Endothelial cell of umbilical vein (primary cell): ENCODE measurements at regions not wholly inside any gene's neighbourhood (a gene's known extent, or its start where the extent isn't known, plus 50 kb on each side); places are given as distances from the start of the nearest gene placed in this dataset.

Experiments
- BruUV-seq: library from RNA; stranded (reverse); fragments of 400-500 nt; replicated peaks from 2 replicates; lab custom pipeline; 2021; lab: Mats Ljungman, UMichigan
- CTCF ChIA-PET: fragments of 300-600, 350-600 bp; sonication (Branson Sonifier 250); formaldehyde crosslinking; loops from one replicate; lab custom pipeline; 2021; ENCODE audit warnings: antibody characterized with exemption, inconsistent platforms; lab: Charles Lee
- POLR2A ChIA-PET: fragments of 300-600, 350-600 bp; sonication (Branson Sonifier 250); formaldehyde crosslinking; loops from one replicate; lab custom pipeline; 2021; ENCODE audit warnings: antibody characterized with exemption, inconsistent platforms; lab: Charles Lee
- DNase-seq: peaks from one replicate; pipeline ENCODE4 v3.0.0-alpha.2; 2011; ENCODE audit warnings: low read depth, low spot score
- FAIRE-seq: peaks from 2 replicates; lab custom pipeline; 2011; peaks lifted over from hg19 to GRCh38; lab: Jason Lieb, UNC
- H2AFZ ChIP-seq: 2 replicates; pipeline ENCODE4 v1.6.0; 2012; ENCODE audit warnings: low read depth, low read length, control low read depth, inconsistent platforms
- H3K27ac ChIP-seq: 2 replicates; pipeline ENCODE4 v1.5.1; 2011; ENCODE audit warnings: low read depth, mild to moderate bottlenecking, control low read depth, low read length, moderate library complexity; ENCODE audit not compliant: insufficient read depth
- H3K27me3 ChIP-seq, 2 experiments: 2 replicates each; pipeline versions ENCODE4 v1.6.0 to v1.6.1; 2011; ENCODE audit warnings: low read length in 2 of 2, mixed read lengths in 1 of 2; ENCODE audit not compliant: control insufficient read depth in 2 of 2, insufficient read depth in 2 of 2
- H3K36me3 ChIP-seq, 2 experiments: 2 replicates in 1 of 2; 3 replicates in 1 of 2; pipeline ENCODE4 v1.5.1; 2011; ENCODE audit warnings: low read length in 2 of 2, mild to moderate bottlenecking in 1 of 2, moderate library complexity in 1 of 2; ENCODE audit not compliant: control insufficient read depth in 2 of 2, insufficient read depth in 2 of 2; ENCODE audit errors: extremely low read depth in 1 of 2
- H3K4me1 ChIP-seq: 3 replicates; pipeline ENCODE4 v1.5.1; 2011; ENCODE audit warnings: mild to moderate bottlenecking, low read length; ENCODE audit not compliant: control insufficient read depth, insufficient read depth; ENCODE audit errors: extremely low read depth
- H3K4me2 ChIP-seq: 2 replicates; pipeline ENCODE4 v1.6.1; 2011; ENCODE audit warnings: low read length, control low read depth, mixed read lengths; ENCODE audit not compliant: insufficient read depth
- H3K4me3 ChIP-seq, 3 experiments: fragments of 200-600 bp in 1 of 3; sonication (generic), shearing (Covaris generic) in 1 of 3; replicated peaks in 1 of 3; 2 replicates each; pipeline ENCODE4 v1.5.1; 2011 to 2016; ENCODE audit warnings: control low read depth in 3 of 3, low read length in 3 of 3, mild to moderate bottlenecking in 2 of 3, inconsistent platforms in 1 of 3, low read depth in 1 of 3, moderate library complexity in 1 of 3; ENCODE audit not compliant: insufficient read depth in 1 of 3
- H3K79me2 ChIP-seq: 2 replicates; pipeline ENCODE4 v1.6.0; 2012; ENCODE audit warnings: low read length, inconsistent platforms; ENCODE audit not compliant: control insufficient read depth, insufficient read depth
- H3K9ac ChIP-seq: replicated peaks from 2 replicates; pipeline ENCODE3; 2011; ENCODE audit warnings: low read length, control low read depth; ENCODE audit not compliant: insufficient read depth; ENCODE audit errors: extremely low read depth
- H3K9me1 ChIP-seq: replicated peaks from 3 replicates; pipeline ENCODE4 v1.6.0; 2011; ENCODE audit warnings: mild to moderate bottlenecking, low read length; ENCODE audit not compliant: control insufficient read depth, insufficient read depth; ENCODE audit errors: extremely low read depth
- H3K9me3 ChIP-seq: replicated peaks from 2 replicates; pipeline ENCODE4 v1.5.1; 2012; ENCODE audit warnings: low read length, inconsistent platforms; ENCODE audit not compliant: control insufficient read depth, insufficient read depth
- H4K20me1 ChIP-seq: replicated peaks from 2 replicates; pipeline ENCODE3; 2011; ENCODE audit warnings: mild to moderate bottlenecking, low read length; ENCODE audit not compliant: control insufficient read depth, insufficient read depth; ENCODE audit errors: extremely low read depth
- EZH2 ChIP-seq: IDR thresholded peaks from 2 replicates; pipeline ENCODE4 v1.6.1; 2012; ENCODE audit warnings: borderline replicate concordance, low read depth, mild to moderate bottlenecking, moderate library complexity, low read length, inconsistent platforms; ENCODE audit not compliant: severe bottlenecking
- FOS ChIP-seq: IDR thresholded peaks from 2 replicates; pipeline ENCODE4 v1.6.1; 2011; ENCODE audit warnings: mild to moderate bottlenecking, low read length, moderate library complexity, borderline replicate concordance; ENCODE audit not compliant: insufficient read depth
- GATA2 ChIP-seq: IDR thresholded peaks from 2 replicates; pipeline ENCODE4 v1.7.0; 2011; ENCODE audit warnings: low read depth, mild to moderate bottlenecking, moderate library complexity, mixed read lengths, low read length; ENCODE audit not compliant: insufficient read length, insufficient read depth
- JUN ChIP-seq: IDR thresholded peaks from 2 replicates; pipeline ENCODE4 v1.6.1; 2011; ENCODE audit warnings: borderline replicate concordance, low read depth; ENCODE audit not compliant: insufficient read length, insufficient read depth
- MAX ChIP-seq: IDR thresholded peaks from 2 replicates; pipeline ENCODE4 v1.6.1; 2011; ENCODE audit not compliant: insufficient read depth, insufficient read length
- MYC ChIP-seq: IDR thresholded peaks from one replicate; pipeline ENCODE4 v1.6.1; 2011; ENCODE audit warnings: mild to moderate bottlenecking, low read depth, low read length
- POLR2A ChIP-seq: IDR thresholded peaks from 2 replicates; pipeline ENCODE4 v1.6.1; 2012; ENCODE audit warnings: low read depth, mild to moderate bottlenecking, control low read depth, low read length
- POLR2AphosphoS5 ChIP-seq: IDR thresholded peaks from 2 replicates; pipeline ENCODE4 v1.6.1; 2012; ENCODE audit warnings: low read depth, mild to moderate bottlenecking, control low read depth, low read length, moderate library complexity; ENCODE audit not compliant: insufficient read depth
- dilution Hi-C: fragments of 300-500 bp; cut with MboI; formaldehyde crosslinking; loops from one replicate; pipeline ENCODE4 v1.15.0; 2019; ENCODE audit warnings: low sequenced_read_pairs; ENCODE audit not compliant: extremely low pct_ligation_motif_present
- intact Hi-C: fragments of 100-400 bp; cut with micrococcal nuclease; formaldehyde crosslinking; loops from one replicate; pipeline ENCODE4 v1.10.0; 2022
- TF ChIP-seq, protein P1 (sequence below), 2 donors: IDR thresholded peaks; 1 replicate in 1 of 2; 2 replicates in 1 of 2; pipeline ENCODE4 v1.5.1; 2011; ENCODE audit warnings: low read length in 2 of 2, mild to moderate bottlenecking in 2 of 2, moderate library complexity in 2 of 2, control low read depth in 1 of 2, inconsistent platforms in 1 of 2, low read depth in 1 of 2; ENCODE audit not compliant: insufficient read depth in 1 of 2; ENCODE audit errors: extremely low read depth in 1 of 2

DNA sequence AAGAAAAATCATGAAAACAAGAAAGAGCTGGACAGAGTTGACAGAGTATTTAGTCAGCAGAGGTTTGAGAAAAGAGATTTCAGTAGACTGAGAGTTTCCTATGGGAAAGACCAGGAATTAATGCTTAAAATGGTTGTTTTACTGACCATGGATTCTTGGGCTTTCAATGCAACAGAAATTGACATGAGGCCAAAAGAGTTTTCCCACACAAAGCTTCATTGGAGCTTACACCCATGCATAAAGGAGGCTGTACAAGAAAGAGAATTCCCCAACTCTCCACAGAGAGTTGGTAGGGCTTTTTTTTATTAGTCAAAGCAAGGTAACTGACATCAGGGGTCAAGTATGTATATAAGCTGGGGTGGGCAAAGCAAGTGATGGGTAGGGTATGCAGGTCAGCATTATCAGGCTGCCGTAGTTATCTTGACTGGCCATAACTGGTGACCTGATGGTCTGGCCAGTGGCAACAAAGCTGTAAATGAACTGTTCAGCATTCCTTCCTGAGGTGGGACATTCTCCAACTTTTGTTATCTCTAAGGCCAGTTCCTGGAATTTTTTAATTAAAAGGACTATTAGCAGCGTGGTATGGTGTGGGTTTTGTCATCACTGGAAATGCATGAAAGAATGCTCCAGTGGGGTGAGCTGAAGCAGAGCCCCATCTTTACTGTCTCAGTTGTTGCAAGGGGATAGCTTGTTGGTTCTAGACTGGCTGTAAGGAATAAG is 117.0 kb downstream of the ADAM29 start:
- no TSS peak for BruUV-seq
- H3K27me3 ChIP-seq: no peaks in the 10 kb centered on the region
- H3K27ac ChIP-seq: no peak overlapping the region
- no peaks in the 10 kb centered on the region for H3K79me2 ChIP-seq
- no peak overlapping the region for H3K9ac ChIP-seq
- no peak overlapping the region for H3K4me2 ChIP-seq
- no peaks in the 10 kb centered on the region for H4K20me1 ChIP-seq
- TF ChIP-seq MYC: no peak
- TF ChIP-seq JUN: no peak
- no peak for TF ChIP-seq FOS
- no peak for TF ChIP-seq POLR2AphosphoS5
- no peak for TF ChIP-seq GATA2
- TF ChIP-seq, protein P1, sequence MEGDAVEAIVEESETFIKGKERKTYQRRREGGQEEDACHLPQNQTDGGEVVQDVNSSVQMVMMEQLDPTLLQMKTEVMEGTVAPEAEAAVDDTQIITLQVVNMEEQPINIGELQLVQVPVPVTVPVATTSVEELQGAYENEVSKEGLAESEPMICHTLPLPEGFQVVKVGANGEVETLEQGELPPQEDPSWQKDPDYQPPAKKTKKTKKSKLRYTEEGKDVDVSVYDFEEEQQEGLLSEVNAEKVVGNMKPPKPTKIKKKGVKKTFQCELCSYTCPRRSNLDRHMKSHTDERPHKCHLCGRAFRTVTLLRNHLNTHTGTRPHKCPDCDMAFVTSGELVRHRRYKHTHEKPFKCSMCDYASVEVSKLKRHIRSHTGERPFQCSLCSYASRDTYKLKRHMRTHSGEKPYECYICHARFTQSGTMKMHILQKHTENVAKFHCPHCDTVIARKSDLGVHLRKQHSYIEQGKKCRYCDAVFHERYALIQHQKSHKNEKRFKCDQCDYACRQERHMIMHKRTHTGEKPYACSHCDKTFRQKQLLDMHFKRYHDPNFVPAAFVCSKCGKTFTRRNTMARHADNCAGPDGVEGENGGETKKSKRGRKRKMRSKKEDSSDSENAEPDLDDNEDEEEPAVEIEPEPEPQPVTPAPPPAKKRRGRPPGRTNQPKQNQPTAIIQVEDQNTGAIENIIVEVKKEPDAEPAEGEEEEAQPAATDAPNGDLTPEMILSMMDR (IDR thresholded peaks at IDR 0.05; ENCODE audit: extremely low read depth in 1 of 2, insufficient read depth in 1 of 2, low read depth in 1 of 2, low read length in 2 of 2): no peak
- TF ChIP-seq EZH2: no peak
- no peak for TF ChIP-seq POLR2A
- TF ChIP-seq MAX: no peak
- no peak overlapping the region for H3K4me3 ChIP-seq
- dilution Hi-C loops: no loop called here
- no peak overlapping the region for H2AFZ ChIP-seq
- ChIA-PET CTCF (no interaction called here), POLR2A (no interaction called here)
- H3K9me3 ChIP-seq: peaks cover 7% of the 10 kb centered on the region
- DNase-seq: no peak
- H3K9me1 ChIP-seq: no peaks in the 10 kb centered on the region
- no peak for FAIRE-seq
- intact Hi-C loops: no loop called here
- no peaks in the 10 kb centered on the region for H3K4me1 ChIP-seq
- no peaks in the 10 kb centered on the region for H3K36me3 ChIP-seq
